ENCODE measurements at regions not wholly inside any gene's neighbourhood (a gene's known extent, or its start where the extent isn't known, plus 50 kb on each side); places are given as distances from the start of the nearest gene placed in this dataset.
A peak's percentile ranks its signal among the peaks of the same experiment; 100 is the strongest.

- no peak overlapping the region for H3K4me3 ChIP-seq
- no peaks in the 10 kb centered on the region for H3K36me3 ChIP-seq
- no peaks in the 10 kb centered on the region for H3K9me3 ChIP-seq
- no peak for DNase-seq
- no peak for TF ChIP-seq CTCF (IDR thresholded peaks at IDR 0.05)
- TF ChIP-seq POLR2A (IDR thresholded peaks at IDR 0.05): no peak
- no peaks in the 10 kb centered on the region for H3K27me3 ChIP-seq
- H3K27ac ChIP-seq: no peak overlapping the region
- H3K4me1 ChIP-seq: no peaks in the 10 kb centered on the region
Measured at GRCh38 chr1:241411056-241411775, 54.2 kb upstream of the RGS7 start.

- H3K27me3 ChIP-seq: no peaks in the 10 kb centered on the region
- H3K9me3 ChIP-seq: no peaks in the 10 kb centered on the region
- H3K4me3 ChIP-seq: no peak overlapping the region
- H3K4me1 ChIP-seq: no peaks in the 10 kb centered on the region
- H3K36me3 ChIP-seq: no peaks in the 10 kb centered on the region
- no peak for DNase-seq
- no peak overlapping the region for H3K27ac ChIP-seq
- peak in 2 of 6 experiments; percentile 6 to 7 for TF ChIP-seq CTCF (IDR thresholded peaks at IDR 0.05)
- no peak for TF ChIP-seq POLR2A (IDR thresholded peaks at IDR 0.05)
Measured at GRCh38 chr1:241408170-241408569, 51.2 kb upstream of the RGS7 start.
